ENCODE measurements at regions not wholly inside any gene's neighbourhood (a gene's known extent, or its start where the extent isn't known, plus 50 kb on each side); places are given as distances from the start of the nearest gene placed in this dataset.

DNA sequence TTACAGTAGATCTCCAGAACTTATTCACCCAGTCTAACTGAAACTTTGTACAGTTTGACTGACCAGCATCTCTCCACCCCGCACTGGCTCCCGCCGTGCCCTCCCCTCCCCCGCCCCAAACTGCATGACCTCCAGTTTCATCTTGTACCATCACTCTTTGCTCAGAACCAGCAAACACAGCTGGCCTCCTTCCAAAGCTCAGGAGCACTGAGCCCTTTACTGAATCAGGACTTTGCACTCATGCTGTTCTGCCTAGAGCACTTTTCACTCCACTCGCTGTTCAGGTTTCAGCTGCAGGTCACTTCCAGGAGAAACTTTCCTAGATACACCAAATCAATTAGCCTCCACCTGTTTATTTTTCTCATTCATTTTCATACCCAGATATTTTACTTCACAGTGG is 455.3 kb upstream of the PDE3A start:
- in situ Hi-C loops (cut with MboI) (no loop called here), intact Hi-C loops (cut with micrococcal nuclease) (no loop called here)
- no peak overlapping the region for H3K4me2 ChIP-seq (ENCODE audit: insufficient read depth, low read length)
- H3K9me3 ChIP-seq (replicated peaks; ENCODE audit: control insufficient read depth, insufficient read depth, low read depth, low read length), result no peaks in the 10 kb centered on the region
- H3K27me3 ChIP-seq (ENCODE audit: control insufficient read depth in 2 of 2, insufficient read depth in 2 of 2, low read length in 2 of 2), result no peaks in the 10 kb centered on the region
- WGBS (ENCODE audit: insufficient coverage, low coverage, missing lambda C conversion rate), result 0% methylated on average over 2 of the region's 5 CpGs
- no peak for DNase-seq (ENCODE audit: extremely low read depth in 1 of 4, low spot score in 3 of 4)
- H3K4me3 ChIP-seq, result no peak overlapping the region
- no peak overlapping the region for H3K27ac ChIP-seq (ENCODE audit: extremely low read depth, low read depth, low read length)
- CTCF ChIA-PET (ENCODE audit: low intra/inter-chr PET ratio), result no interaction called here
- BruUV-seq (replicated peaks), result no TSS peak
- H3K36me3 ChIP-seq (ENCODE audit: control insufficient read depth, insufficient read depth, low read length), result no peaks in the 10 kb centered on the region
- no peaks in the 10 kb centered on the region for H4K20me1 ChIP-seq (replicated peaks; ENCODE audit: control insufficient read depth, insufficient read depth, low read length)
- no peaks in the 10 kb centered on the region for H3K9me1 ChIP-seq (ENCODE audit: control insufficient read depth, insufficient read depth, low read length)
- H3K4me1 ChIP-seq (replicated peaks in 1 of 2; ENCODE audit: control insufficient read depth in 2 of 2, insufficient read depth in 2 of 2, low read length in 2 of 2), result no peaks in the 10 kb centered on the region
- H2AFZ ChIP-seq (ENCODE audit: low read depth, low read length), result no peak overlapping the region
- no peak for FAIRE-seq
- no peaks in the 10 kb centered on the region for H3K79me2 ChIP-seq (ENCODE audit: control insufficient read depth, insufficient read depth, low read length)
- no peak overlapping the region for H3K9ac ChIP-seq (ENCODE audit: insufficient read depth in 1 of 2, low read depth in 2 of 2, low read length in 2 of 2)
- POLR2A ChIA-PET, result no interaction called here
- TF ChIP-seq PHTF2 (CRISPR knock-in tag; IDR thresholded peaks at IDR 0.05) (no peak), ZNF184 (CRISPR knock-in tag; IDR thresholded peaks at IDR 0.05) (no peak), SRF (CRISPR knock-in tag; IDR thresholded peaks at IDR 0.05) (no peak), HNRNPK (IDR thresholded peaks at IDR 0.05; ENCODE audit: low read depth, low read length, poor library complexity, severe bottlenecking) (no peak), PPARD (CRISPR knock-in tag; IDR thresholded peaks at IDR 0.05) (no peak), PHF21A (IDR thresholded peaks at IDR 0.05; ENCODE audit: borderline replicate concordance, low read depth) (no peak), SP1 (CRISPR knock-in tag; IDR thresholded peaks at IDR 0.05) (no peak), FOXP1 (CRISPR knock-in tag; IDR thresholded peaks at IDR 0.05) (no peak), TBP (optimal IDR thresholded peaks at IDR 0.05; ENCODE audit: low read depth, low read length) (no peak), LARP7 (IDR thresholded peaks at IDR 0.05) (no peak), RFX5 (IDR thresholded peaks at IDR 0.05; ENCODE audit: low read depth, low read length) (no peak)
- TF ChIP-seq, protein P1, sequence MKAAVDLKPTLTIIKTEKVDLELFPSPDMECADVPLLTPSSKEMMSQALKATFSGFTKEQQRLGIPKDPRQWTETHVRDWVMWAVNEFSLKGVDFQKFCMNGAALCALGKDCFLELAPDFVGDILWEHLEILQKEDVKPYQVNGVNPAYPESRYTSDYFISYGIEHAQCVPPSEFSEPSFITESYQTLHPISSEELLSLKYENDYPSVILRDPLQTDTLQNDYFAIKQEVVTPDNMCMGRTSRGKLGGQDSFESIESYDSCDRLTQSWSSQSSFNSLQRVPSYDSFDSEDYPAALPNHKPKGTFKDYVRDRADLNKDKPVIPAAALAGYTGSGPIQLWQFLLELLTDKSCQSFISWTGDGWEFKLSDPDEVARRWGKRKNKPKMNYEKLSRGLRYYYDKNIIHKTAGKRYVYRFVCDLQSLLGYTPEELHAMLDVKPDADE (conservative IDR thresholded peaks at IDR 0.05; ENCODE audit: control insufficient read depth, low read depth, low read length), result no peak
- ATAC-seq, result no peak

All from K562 (cell line).